Ureter (tissue), 1 donor: ENCODE measurements at regions not wholly inside any gene's neighbourhood (a gene's known extent, or its start where the extent isn't known, plus 50 kb on each side); places are given as distances from the start of the nearest gene placed in this dataset.
"Not testable (repeated sequence)": the region's sequence is repeated elsewhere in the genome, so short reads cannot be mapped to it uniquely, and the experiment has no call there.

ENCODE experiments used
- DNase-seq: peaks from one replicate; pipeline ENCODE4 v3.0.0-alpha.2; 2020; ENCODE audit warnings: low spot score
- donor health status: DM: yes; HTN: yes; CAD: no.

DNA sequence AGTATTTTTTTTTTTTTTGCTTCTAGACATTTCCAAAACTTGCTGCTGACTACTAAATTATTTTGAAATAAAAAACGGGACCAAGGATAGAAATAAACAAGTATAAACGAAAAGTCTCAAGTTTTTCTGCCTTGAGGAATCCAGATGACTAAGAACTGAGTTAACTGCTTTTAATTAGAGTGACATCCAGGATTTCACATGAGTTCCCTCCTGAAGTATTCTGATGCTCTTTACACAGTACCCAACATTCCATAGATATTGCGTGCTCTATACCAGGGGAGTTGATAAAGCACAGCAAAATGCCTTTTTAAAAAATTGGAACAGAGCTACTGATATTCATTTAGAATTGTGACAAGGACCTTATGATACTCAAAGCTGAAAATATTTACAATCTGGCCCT is 618.0 kb downstream of the CCDC85A start:
- no peak for DNase-seq

GRCh38 chr2:56803596-56803995 is 619.8 kb downstream of the CCDC85A start:
- no peak for DNase-seq

GRCh38 chr2:56806924-56807323 is 623.1 kb downstream of the CCDC85A start:
- DNase-seq: no peak

- DNase-seq: no peak
These were observed 624.1 kb downstream of the CCDC85A start for GRCh38 chr2:56807861-56808260.

DNA sequence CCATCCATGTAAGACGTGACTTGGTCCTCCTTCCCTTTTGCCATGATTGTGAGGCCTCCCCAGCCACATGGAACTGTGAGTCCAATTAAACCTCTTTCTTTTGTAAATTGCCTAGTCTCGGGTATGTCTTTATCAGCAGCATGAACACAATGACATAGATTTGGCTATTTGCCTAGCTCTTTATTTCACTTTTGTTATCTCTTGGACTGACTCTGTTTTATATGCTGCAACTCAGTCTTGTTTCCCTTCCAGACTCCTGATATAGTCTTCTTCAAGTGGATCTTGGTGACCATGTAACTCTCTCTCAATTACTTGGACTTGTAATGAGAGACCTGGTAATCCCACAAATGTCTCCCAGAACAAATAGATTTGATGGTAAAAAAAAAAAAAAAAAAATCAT is 627.6 kb downstream of the CCDC85A start:
- no peak for DNase-seq

DNA sequence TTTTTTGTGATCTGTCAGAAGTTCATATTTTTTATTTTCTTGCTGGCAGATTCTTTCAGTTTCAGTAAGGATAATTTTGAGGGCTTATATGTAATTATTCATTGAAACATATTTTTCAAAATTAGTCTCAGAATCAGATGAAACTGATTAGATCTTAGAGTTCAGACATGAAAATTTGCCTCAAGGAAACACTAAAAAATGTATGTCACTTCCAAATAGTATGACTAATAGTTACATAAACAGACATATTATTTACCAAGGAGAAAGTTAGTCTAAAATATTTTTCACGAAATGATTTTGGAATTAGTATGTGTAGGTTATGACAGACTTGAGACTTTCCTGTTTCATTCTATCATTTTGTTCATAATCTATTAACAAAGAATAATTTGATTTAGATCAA is 628.6 kb downstream of the CCDC85A start:
- no peak for DNase-seq

DNA sequence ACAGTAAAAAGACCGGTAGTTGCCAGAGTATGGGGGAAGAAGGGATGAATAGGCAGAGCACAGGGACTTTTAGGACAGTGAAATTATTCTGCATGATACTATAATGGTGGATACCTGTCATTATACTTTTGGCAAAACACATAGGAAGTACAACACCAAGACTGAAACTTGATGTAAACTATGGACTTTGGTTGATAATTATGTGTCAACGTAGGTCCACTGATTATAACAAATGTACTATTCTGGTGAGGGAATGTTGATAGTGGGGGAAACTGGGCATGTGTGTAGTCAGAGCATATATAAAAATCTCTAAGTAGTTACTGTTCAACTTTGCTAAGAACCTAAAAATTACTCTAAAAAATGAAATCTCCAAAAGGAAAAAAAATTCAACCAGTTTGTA is 629.7 kb downstream of the CCDC85A start:
- no peak for DNase-seq

GRCh38 chr2:56816666-56817065 is 632.9 kb downstream of the CCDC85A start:
- DNase-seq: no peak

GRCh38 chr2:56831780-56832179 is 648.0 kb downstream of the CCDC85A start:
- DNase-seq: no peak

DNA sequence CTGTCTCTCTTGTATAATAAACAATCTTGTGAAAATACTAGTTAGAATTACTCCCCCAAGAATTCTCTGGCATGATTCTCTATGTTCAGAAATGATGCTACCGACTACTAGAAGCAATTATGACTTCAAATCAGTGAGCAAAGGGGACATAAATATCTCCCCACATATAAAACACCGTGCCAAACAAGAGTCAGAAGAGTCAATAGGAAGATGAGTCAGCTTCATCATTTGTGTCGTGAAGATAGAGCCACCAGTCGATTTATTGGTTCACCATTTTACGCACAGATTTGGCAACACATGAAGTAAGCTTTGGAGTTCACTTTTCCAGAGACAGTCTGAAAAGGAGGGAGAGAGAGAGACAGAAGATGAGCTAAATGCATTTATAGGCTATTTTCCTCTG is 650.9 kb downstream of the CCDC85A start:
- no peak for DNase-seq

GRCh38 chr2:56840009-56840408 is 656.2 kb downstream of the CCDC85A start:
- not testable (repeated sequence) for DNase-seq

- DNase-seq: no peak
These were observed 677.2 kb downstream of the CCDC85A start for GRCh38 chr2:56860991-56861390.

DNA sequence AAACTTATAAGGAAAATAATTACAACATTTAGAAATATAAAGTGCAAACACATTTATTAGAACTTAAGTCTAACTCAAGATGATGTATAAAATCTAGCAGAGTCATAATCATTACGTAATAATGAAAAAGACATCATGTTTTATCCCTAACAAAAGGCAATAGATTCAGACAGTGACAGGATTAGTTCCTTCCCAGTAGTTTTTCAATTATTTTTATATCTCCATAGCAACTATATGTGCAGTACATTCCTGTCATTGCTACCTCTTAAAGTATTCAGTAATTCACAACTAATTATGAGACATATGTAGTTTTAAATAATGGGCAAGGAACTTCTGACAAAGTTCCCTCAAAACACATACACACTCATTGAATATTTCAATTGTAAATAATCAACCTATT is 687.9 kb downstream of the CCDC85A start:
- DNase-seq: no peak

DNA sequence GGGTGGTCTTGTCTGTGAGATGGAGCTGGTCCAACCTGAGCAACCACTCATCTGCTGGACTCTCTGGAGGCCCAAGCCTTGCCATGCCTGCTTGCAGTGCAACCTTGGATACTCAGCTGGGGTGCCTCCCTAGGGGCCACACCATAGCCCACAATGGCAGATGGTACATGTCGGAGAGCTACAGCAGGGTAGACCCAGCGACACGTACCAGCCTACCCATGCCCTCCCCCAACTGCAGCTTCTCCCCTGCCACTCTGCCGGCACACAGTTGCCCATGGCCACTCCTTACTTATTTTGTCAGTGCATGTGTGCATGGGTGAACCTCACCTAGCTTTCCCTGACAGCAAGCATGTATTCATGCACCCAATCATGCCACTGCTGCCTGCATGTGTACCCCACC is 690.9 kb downstream of the CCDC85A start:
- DNase-seq: no peak

- DNase-seq: no peak
These were observed 705.9 kb downstream of the CCDC85A start for GRCh38 chr2:56889738-56890137.

DNA sequence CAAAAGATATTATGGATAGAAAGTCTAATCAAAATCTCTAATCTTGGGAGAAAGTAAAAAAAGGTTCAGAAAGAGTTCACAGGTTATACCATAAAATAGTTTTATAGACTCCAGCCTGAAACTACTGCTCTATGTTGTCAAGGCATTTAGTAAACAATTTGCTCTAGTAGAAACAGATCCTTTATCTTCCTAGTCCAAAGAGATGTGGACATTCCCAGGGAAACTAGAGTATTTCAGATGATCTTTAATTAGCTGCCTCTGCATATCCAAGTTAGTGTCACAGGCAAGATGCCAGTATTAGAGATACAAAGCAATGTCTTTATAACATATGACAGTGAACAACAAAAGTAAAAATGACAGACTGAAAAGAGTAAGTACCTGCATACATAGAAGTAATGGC is 708.6 kb downstream of the CCDC85A start:
- DNase-seq: no peak

- no peak for DNase-seq
These were observed 715.2 kb downstream of the CCDC85A start for GRCh38 chr2:56898986-56899385.

DNA sequence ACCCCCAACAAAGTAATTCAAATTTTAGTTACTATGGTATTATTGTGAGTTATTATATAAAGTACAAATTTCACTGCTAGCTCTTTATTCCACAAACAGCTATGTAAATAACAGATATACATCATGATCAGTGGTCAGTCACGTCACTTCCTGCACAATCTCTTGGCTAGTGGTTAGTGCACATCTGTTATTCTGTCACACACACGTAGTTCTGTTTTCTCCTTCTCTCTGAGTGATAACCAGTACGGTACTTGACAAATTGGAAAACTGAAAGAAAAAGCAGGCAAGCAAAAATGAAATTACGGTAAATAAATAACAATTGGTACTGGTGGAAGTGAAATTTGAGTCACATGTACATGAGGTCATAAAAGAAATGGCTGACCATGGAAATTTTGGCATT is 728.7 kb downstream of the CCDC85A start:
- no peak for DNase-seq

DNA sequence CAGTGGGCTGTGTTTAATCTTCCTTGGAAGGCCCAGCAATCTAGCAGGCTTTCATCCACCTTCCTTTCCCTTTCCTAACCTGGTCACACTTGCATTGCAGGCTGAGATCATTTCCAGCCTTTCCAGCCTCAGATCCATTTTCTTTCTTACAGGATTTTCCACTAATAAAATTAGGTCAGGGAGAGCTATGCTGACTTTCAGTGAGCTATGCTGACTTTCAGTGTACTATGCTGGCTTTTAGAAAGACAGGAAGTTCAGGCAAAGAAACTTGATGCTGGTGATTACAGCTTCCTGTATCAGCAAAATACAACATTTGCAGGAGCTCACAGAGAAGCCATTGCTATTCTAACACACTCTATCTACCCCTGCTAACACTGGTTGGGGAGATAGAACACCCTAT is 735.0 kb downstream of the CCDC85A start:
- no peak for DNase-seq

DNA sequence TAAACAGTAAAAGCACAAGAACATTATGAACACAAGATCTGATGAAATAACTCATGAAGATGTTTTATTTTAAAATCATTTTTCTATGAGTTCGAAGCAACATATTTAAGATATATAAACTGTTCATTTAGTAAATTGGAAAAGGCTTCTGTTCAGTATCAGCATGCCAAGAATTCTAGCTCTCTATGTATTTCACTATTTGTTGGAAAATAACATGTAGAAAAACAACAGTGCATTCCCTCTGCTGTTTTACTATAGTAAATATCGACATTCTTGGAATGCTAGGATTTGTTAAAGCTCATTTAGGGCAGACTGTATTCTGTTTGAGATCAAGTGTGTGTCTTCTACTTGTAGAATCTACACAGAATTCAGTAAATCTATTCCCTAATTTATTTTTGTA is 750.2 kb downstream of the CCDC85A start:
- no peak for DNase-seq

DNA sequence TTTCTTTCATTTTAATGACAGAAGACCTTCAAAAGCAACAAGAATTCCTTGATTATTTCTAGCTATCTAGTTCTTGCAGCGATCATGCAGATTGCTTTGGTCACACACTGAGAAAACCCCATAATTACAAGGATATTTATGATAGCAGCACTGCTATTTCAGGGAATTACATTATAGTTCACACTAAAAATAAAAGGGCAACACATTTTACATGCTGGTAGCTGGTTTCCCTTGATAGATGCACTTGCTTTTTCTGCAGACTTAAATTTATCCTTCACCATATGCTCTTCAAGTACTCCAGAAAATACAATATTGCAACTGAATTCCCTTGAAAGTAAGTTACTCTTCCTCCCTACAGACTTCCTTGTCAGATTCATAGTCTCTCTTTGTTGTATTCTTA is 751.1 kb downstream of the CCDC85A start:
- no peak for DNase-seq

DNA sequence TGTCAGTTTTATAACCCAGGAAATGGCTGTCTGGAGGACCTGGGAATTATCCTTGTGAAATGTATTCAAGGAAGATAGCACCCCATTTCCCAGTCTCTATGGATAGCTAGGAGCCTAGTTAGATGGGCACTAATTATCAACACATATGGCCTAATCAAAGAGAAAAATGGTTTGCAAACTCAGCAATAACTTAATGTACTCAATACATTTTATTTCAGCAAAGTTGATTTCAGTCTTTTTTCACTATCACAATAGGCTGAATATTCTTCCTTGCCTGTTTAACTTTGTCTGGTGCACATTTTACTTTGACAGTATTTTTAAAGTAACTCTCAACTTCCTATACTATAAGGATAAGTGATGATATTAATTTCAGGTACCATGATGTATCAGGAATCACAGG is 756.3 kb downstream of the CCDC85A start:
- DNase-seq: no peak

GRCh38 chr2:56952871-56953270 is 769.1 kb downstream of the CCDC85A start:
- no peak for DNase-seq

DNA sequence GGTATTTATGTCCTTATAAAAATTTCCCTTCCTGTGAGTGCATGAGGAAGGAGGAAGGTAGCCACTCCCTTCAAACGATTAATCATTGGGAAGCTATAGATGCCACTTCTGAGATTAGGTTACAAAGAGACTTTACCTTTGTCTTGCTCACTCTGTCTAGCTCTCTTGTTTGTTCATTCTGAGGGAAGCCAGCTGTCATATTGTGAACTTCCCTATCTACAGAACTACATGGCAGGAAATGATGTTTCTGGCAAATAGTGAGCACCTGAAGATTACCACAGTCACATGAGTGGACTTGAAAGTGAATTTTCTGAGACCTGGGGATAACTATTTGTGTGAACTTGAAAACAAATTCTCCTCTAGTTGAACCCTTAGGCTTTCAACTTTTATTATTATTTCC is 776.8 kb downstream of the CCDC85A start:
- DNase-seq: no peak

DNA sequence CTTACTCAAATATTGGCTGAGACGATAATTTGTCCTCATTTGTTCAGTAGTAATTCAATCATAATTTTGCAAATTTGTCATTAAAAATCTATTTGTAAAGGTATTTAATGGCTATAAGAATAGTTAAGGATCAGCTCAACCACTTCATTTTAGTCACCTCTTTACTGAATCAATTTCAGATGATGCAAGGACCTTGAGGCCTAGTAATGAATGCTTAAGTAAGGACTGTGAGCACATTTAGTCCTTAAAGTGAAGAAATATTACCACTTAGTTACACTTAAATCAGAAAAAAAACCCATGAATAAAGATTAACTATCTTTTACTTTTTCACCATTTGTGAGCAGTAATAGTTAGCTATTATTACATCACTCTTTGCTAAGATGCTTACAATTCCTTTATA is 778.9 kb downstream of the CCDC85A start:
- DNase-seq: no peak
